ENCODE measurements at regions not wholly inside any gene's neighbourhood (a gene's known extent, or its start where the extent isn't known, plus 50 kb on each side); places are given as distances from the start of the nearest gene placed in this dataset.

GRCh38 chr15:93982226-93982727 lies 249.1 kb upstream of the MCTP2 start:
- H3K27ac Mint-ChIP-seq: no peak overlapping the region
- H3K4me1 Mint-ChIP-seq (ENCODE audit: low read depth): peaks cover 18% of the 10 kb centered on the region
- intact Hi-C loops (cut with micrococcal nuclease): no loop called here
- no peaks in the 10 kb centered on the region for H3K36me3 Mint-ChIP-seq (ENCODE audit: low read depth)
- no peak overlapping the region for H3K4me3 Mint-ChIP-seq
- DNase-seq (ENCODE audit: low spot score): no peak
- peaks cover 13% of the 10 kb centered on the region for H3K27me3 Mint-ChIP-seq (ENCODE audit: insufficient read depth)
- no peaks in the 10 kb centered on the region for H3K9me3 Mint-ChIP-seq

GRCh38 chr15:93981706-93982105 lies 249.7 kb upstream of the MCTP2 start:
- no peak overlapping the region for H3K4me3 Mint-ChIP-seq
- H3K36me3 Mint-ChIP-seq (ENCODE audit: low read depth): no peaks in the 10 kb centered on the region
- intact Hi-C loops (cut with micrococcal nuclease): no loop called here
- H3K27me3 Mint-ChIP-seq (ENCODE audit: insufficient read depth): peaks cover 13% of the 10 kb centered on the region
- no peak overlapping the region for H3K27ac Mint-ChIP-seq
- DNase-seq (ENCODE audit: low spot score): no peak
- peaks cover 12% of the 10 kb centered on the region for H3K4me1 Mint-ChIP-seq (ENCODE audit: low read depth)
- no peaks in the 10 kb centered on the region for H3K9me3 Mint-ChIP-seq

GRCh38 chr15:93980261-93980911 lies 251.0 kb upstream of the MCTP2 start:
- H3K4me3 Mint-ChIP-seq: no peak overlapping the region
- H3K27ac Mint-ChIP-seq: no peak overlapping the region
- H3K27me3 Mint-ChIP-seq (ENCODE audit: insufficient read depth): peaks cover 13% of the 10 kb centered on the region
- H3K36me3 Mint-ChIP-seq (ENCODE audit: low read depth): no peaks in the 10 kb centered on the region
- H3K9me3 Mint-ChIP-seq: no peaks in the 10 kb centered on the region
- DNase-seq (ENCODE audit: low spot score): no peak
- H3K4me1 Mint-ChIP-seq (ENCODE audit: low read depth): no peaks in the 10 kb centered on the region
- intact Hi-C loops (cut with micrococcal nuclease): no loop called here

GRCh38 chr15:93974804-93975481 lies 256.4 kb upstream of the MCTP2 start:
- intact Hi-C loops (cut with micrococcal nuclease): no loop called here
- no peaks in the 10 kb centered on the region for H3K36me3 Mint-ChIP-seq (ENCODE audit: low read depth)
- no peak overlapping the region for H3K27ac Mint-ChIP-seq
- peaks cover 16% of the 10 kb centered on the region for H3K27me3 Mint-ChIP-seq (ENCODE audit: insufficient read depth)
- no peaks in the 10 kb centered on the region for H3K4me1 Mint-ChIP-seq (ENCODE audit: low read depth)
- H3K4me3 Mint-ChIP-seq: no peak overlapping the region
- no peaks in the 10 kb centered on the region for H3K9me3 Mint-ChIP-seq
- no peak for DNase-seq (ENCODE audit: low spot score)

- intact Hi-C loops (cut with micrococcal nuclease): no loop called here
- no peaks in the 10 kb centered on the region for H3K36me3 Mint-ChIP-seq (ENCODE audit: low read depth)
- H3K27ac Mint-ChIP-seq: no peak overlapping the region
- H3K4me1 Mint-ChIP-seq (ENCODE audit: low read depth): no peaks in the 10 kb centered on the region
- DNase-seq (ENCODE audit: low spot score): no peak
- H3K4me3 Mint-ChIP-seq: no peak overlapping the region
- H3K9me3 Mint-ChIP-seq: no peaks in the 10 kb centered on the region
- peaks cover 14% of the 10 kb centered on the region for H3K27me3 Mint-ChIP-seq (ENCODE audit: insufficient read depth)
These were observed 258.1 kb upstream of the MCTP2 start for GRCh38 chr15:93973287-93973686.

GRCh38 chr15:93968773-93969172 lies 262.6 kb upstream of the MCTP2 start:
- Mint-ChIP-seq H3K27me3 (ENCODE audit: insufficient read depth) (peaks cover 6% of the 10 kb centered on the region), H3K9me3 (no peaks in the 10 kb centered on the region), H3K36me3 (ENCODE audit: low read depth) (no peaks in the 10 kb centered on the region), H3K27ac (no peak overlapping the region), H3K4me1 (ENCODE audit: low read depth) (no peaks in the 10 kb centered on the region), H3K4me3 (no peak overlapping the region)
- intact Hi-C loops (cut with micrococcal nuclease): no loop called here
- DNase-seq (ENCODE audit: low spot score): no peak

- Mint-ChIP-seq H3K4me1 (ENCODE audit: low read depth) (no peaks in the 10 kb centered on the region), H3K4me3 (no peak overlapping the region), H3K27me3 (ENCODE audit: insufficient read depth) (peaks cover 6% of the 10 kb centered on the region), H3K27ac (no peak overlapping the region), H3K9me3 (no peaks in the 10 kb centered on the region), H3K36me3 (ENCODE audit: low read depth) (no peaks in the 10 kb centered on the region)
- intact Hi-C loops (cut with micrococcal nuclease): no loop called here
- DNase-seq (ENCODE audit: low spot score): no peak
These were observed 266.0 kb upstream of the MCTP2 start for GRCh38 chr15:93965304-93965908.

- no peaks in the 10 kb centered on the region for H3K4me1 Mint-ChIP-seq (ENCODE audit: low read depth)
- H3K9me3 Mint-ChIP-seq: no peaks in the 10 kb centered on the region
- no peak overlapping the region for H3K27ac Mint-ChIP-seq
- no peak overlapping the region for H3K4me3 Mint-ChIP-seq
- intact Hi-C loops (cut with micrococcal nuclease): no loop called here
- H3K36me3 Mint-ChIP-seq (ENCODE audit: low read depth): no peaks in the 10 kb centered on the region
- no peak for DNase-seq (ENCODE audit: low spot score)
- H3K27me3 Mint-ChIP-seq (ENCODE audit: insufficient read depth): no peaks in the 10 kb centered on the region
These were observed 276.3 kb upstream of the MCTP2 start for GRCh38 chr15:93954985-93955571.

GRCh38 chr15:93948726-93949125 lies 282.6 kb upstream of the MCTP2 start:
- H3K27ac Mint-ChIP-seq: no peak overlapping the region
- H3K9me3 Mint-ChIP-seq: no peaks in the 10 kb centered on the region
- peaks cover 2% of the 10 kb centered on the region for H3K27me3 Mint-ChIP-seq (ENCODE audit: insufficient read depth)
- no peak overlapping the region for H3K4me3 Mint-ChIP-seq
- H3K36me3 Mint-ChIP-seq (ENCODE audit: low read depth): no peaks in the 10 kb centered on the region
- intact Hi-C loops (cut with micrococcal nuclease): no loop called here
- H3K4me1 Mint-ChIP-seq (ENCODE audit: low read depth): no peaks in the 10 kb centered on the region
- DNase-seq (ENCODE audit: low spot score): no peak

- H3K27me3 Mint-ChIP-seq (ENCODE audit: insufficient read depth): peaks cover 3% of the 10 kb centered on the region
- no peaks in the 10 kb centered on the region for H3K4me1 Mint-ChIP-seq (ENCODE audit: low read depth)
- intact Hi-C loops (cut with micrococcal nuclease): no loop called here
- H3K27ac Mint-ChIP-seq: no peak overlapping the region
- DNase-seq (ENCODE audit: low spot score): no peak
- H3K36me3 Mint-ChIP-seq (ENCODE audit: low read depth): no peaks in the 10 kb centered on the region
- H3K4me3 Mint-ChIP-seq: no peak overlapping the region
- no peaks in the 10 kb centered on the region for H3K9me3 Mint-ChIP-seq
These were observed 287.8 kb upstream of the MCTP2 start for GRCh38 chr15:93943586-93943985.

GRCh38 chr15:93942269-93942694 lies 289.1 kb upstream of the MCTP2 start:
- Mint-ChIP-seq H3K9me3 (no peaks in the 10 kb centered on the region), H3K4me1 (ENCODE audit: low read depth) (no peaks in the 10 kb centered on the region), H3K4me3 (no peak overlapping the region), H3K27me3 (ENCODE audit: insufficient read depth) (peaks cover 6% of the 10 kb centered on the region), H3K36me3 (ENCODE audit: low read depth) (no peaks in the 10 kb centered on the region), H3K27ac (no peak overlapping the region)
- intact Hi-C loops (cut with micrococcal nuclease): no loop called here
- no peak for DNase-seq (ENCODE audit: low spot score)

GRCh38 chr15:93941697-93942096 lies 289.7 kb upstream of the MCTP2 start:
- intact Hi-C loops (cut with micrococcal nuclease): no loop called here
- peaks cover 6% of the 10 kb centered on the region for H3K27me3 Mint-ChIP-seq (ENCODE audit: insufficient read depth)
- H3K4me1 Mint-ChIP-seq (ENCODE audit: low read depth): no peaks in the 10 kb centered on the region
- no peaks in the 10 kb centered on the region for H3K36me3 Mint-ChIP-seq (ENCODE audit: low read depth)
- H3K9me3 Mint-ChIP-seq: no peaks in the 10 kb centered on the region
- H3K4me3 Mint-ChIP-seq: no peak overlapping the region
- DNase-seq (ENCODE audit: low spot score): no peak
- H3K27ac Mint-ChIP-seq: no peak overlapping the region

GRCh38 chr15:93940226-93940625 lies 291.1 kb upstream of the MCTP2 start:
- intact Hi-C loops (cut with micrococcal nuclease): no loop called here
- Mint-ChIP-seq H3K9me3 (no peaks in the 10 kb centered on the region), H3K4me1 (ENCODE audit: low read depth) (no peaks in the 10 kb centered on the region), H3K36me3 (ENCODE audit: low read depth) (no peaks in the 10 kb centered on the region), H3K27ac (no peak overlapping the region), H3K4me3 (no peak overlapping the region), H3K27me3 (ENCODE audit: insufficient read depth) (peaks cover 6% of the 10 kb centered on the region)
- no peak for DNase-seq (ENCODE audit: low spot score)

Data from activated T-helper 1 cell treated with anti-CD3 and anti-CD28 coated beads, Interleukin-12 subunit alpha, Interleukin-12 subunit beta, Interleukin-2, Interleukin-4 antibody, amounts not matched to agents 30 ng/mL and 10 ng/mL and 1 ng/mL, durations not matched to agents 14 hours and 24 hours and 36 hours (primary cell).